Spinal cord (tissue), 9 donors: ENCODE measurements at regions not wholly inside any gene's neighbourhood (a gene's known extent, or its start where the extent isn't known, plus 50 kb on each side); places are given as distances from the start of the nearest gene placed in this dataset.

Experiments
- DNase-seq, 6 donors: peaks; one replicate each; pipeline versions ENCODE4 v3.0.0 to v3.0.0-alpha.2; 2013 to 2015; ENCODE audit warnings: low spot score in 6 of 6, low read depth in 4 of 6
- H3K27ac ChIP-seq: one replicate; pipeline ENCODE4 v1.5.1; 2013; ENCODE audit warnings: low read depth, low read length, control low read depth
- H3K27me3 ChIP-seq: one replicate; pipeline ENCODE4 v1.6.1; 2013; ENCODE audit warnings: low read length; ENCODE audit not compliant: control insufficient read depth, insufficient read depth
- H3K36me3 ChIP-seq: one replicate; pipeline ENCODE4 v1.6.1; 2013; ENCODE audit warnings: low read length; ENCODE audit not compliant: control insufficient read depth, insufficient read depth
- H3K4me1 ChIP-seq: one replicate; pipeline ENCODE4 v1.6.1; 2013; ENCODE audit warnings: low read length; ENCODE audit not compliant: control insufficient read depth, insufficient read depth
- H3K4me3 ChIP-seq: one replicate; pipeline ENCODE4 v1.5.1; 2013; ENCODE audit warnings: low read depth, low read length, control low read depth
- H3K9me3 ChIP-seq: one replicate; pipeline ENCODE4 v1.6.1; 2013; ENCODE audit warnings: low read length; ENCODE audit not compliant: control insufficient read depth, insufficient read depth
- WGBS: methylation state at CpG from one replicate; pipeline ENCODE4 v1.1.5; 2013; ENCODE audit warnings: missing lambda C conversion rate; ENCODE audit not compliant: insufficient coverage; 5-methylcytosine and 5-hydroxymethylcytosine counted together
- donor health status: healthy.

- Histone ChIP-seq H3K4me1 (no peaks in the 10 kb centered on the region), H3K27me3 (no peaks in the 10 kb centered on the region), H3K36me3 (no peaks in the 10 kb centered on the region), H3K27ac (no peak overlapping the region), H3K9me3 (no peaks in the 10 kb centered on the region), H3K4me3 (no peak overlapping the region)
- WGBS: no CpG with 5 or more reads among the region's 5 CpGs
- peak in 2 of 6 donors; percentile 12 to 30 for DNase-seq
Measured at GRCh38 chr1:193462629-193463320, 276.4 kb upstream of the B3GALT2 start.

- no peak for DNase-seq
- H3K27me3 ChIP-seq: no peaks in the 10 kb centered on the region
- no peaks in the 10 kb centered on the region for H3K36me3 ChIP-seq
- no CpG with 5 or more reads among the region's 5 CpGs for WGBS
- H3K27ac ChIP-seq: no peak overlapping the region
- no peaks in the 10 kb centered on the region for H3K4me1 ChIP-seq
- no peaks in the 10 kb centered on the region for H3K9me3 ChIP-seq
- no peak overlapping the region for H3K4me3 ChIP-seq
Measured at GRCh38 chr1:193458628-193459027, 272.2 kb upstream of the B3GALT2 start.

- no peaks in the 10 kb centered on the region for H3K9me3 ChIP-seq
- no peak overlapping the region for H3K27ac ChIP-seq
- no peaks in the 10 kb centered on the region for H3K4me1 ChIP-seq
- H3K27me3 ChIP-seq: no peaks in the 10 kb centered on the region
- DNase-seq: peak in 2 of 6 donors; percentile 23 to 55
- H3K36me3 ChIP-seq: no peaks in the 10 kb centered on the region
- no peak overlapping the region for H3K4me3 ChIP-seq
- WGBS: 72% methylated on average over 8 of the region's 9 CpGs
Measured at GRCh38 chr1:193457676-193458075, 271.3 kb upstream of the B3GALT2 start.

- no peaks in the 10 kb centered on the region for H3K36me3 ChIP-seq
- no CpG with 5 or more reads among the region's 2 CpGs for WGBS
- no peak overlapping the region for H3K4me3 ChIP-seq
- no peaks in the 10 kb centered on the region for H3K9me3 ChIP-seq
- H3K4me1 ChIP-seq: no peaks in the 10 kb centered on the region
- no peaks in the 10 kb centered on the region for H3K27me3 ChIP-seq
- no peak for DNase-seq
- H3K27ac ChIP-seq: no peak overlapping the region
Measured at GRCh38 chr1:193456811-193457280, 270.4 kb upstream of the B3GALT2 start.

GRCh38 chr1:193451606-193452005 is 265.2 kb upstream of the B3GALT2 start:
- no peak overlapping the region for H3K27ac ChIP-seq
- H3K27me3 ChIP-seq: no peaks in the 10 kb centered on the region
- WGBS: no CpG with 5 or more reads among the region's 1 CpG
- no peaks in the 10 kb centered on the region for H3K36me3 ChIP-seq
- no peaks in the 10 kb centered on the region for H3K4me1 ChIP-seq
- no peak overlapping the region for H3K4me3 ChIP-seq
- no peak for DNase-seq
- no peaks in the 10 kb centered on the region for H3K9me3 ChIP-seq

GRCh38 chr1:193451001-193451400 is 264.6 kb upstream of the B3GALT2 start:
- no peaks in the 10 kb centered on the region for H3K27me3 ChIP-seq
- no CpG with 5 or more reads among the region's 1 CpG for WGBS
- no peak overlapping the region for H3K27ac ChIP-seq
- no peaks in the 10 kb centered on the region for H3K9me3 ChIP-seq
- DNase-seq: no peak
- no peaks in the 10 kb centered on the region for H3K4me1 ChIP-seq
- no peak overlapping the region for H3K4me3 ChIP-seq
- H3K36me3 ChIP-seq: no peaks in the 10 kb centered on the region

- Histone ChIP-seq H3K4me3 (no peak overlapping the region), H3K9me3 (no peaks in the 10 kb centered on the region), H3K27me3 (no peaks in the 10 kb centered on the region), H3K4me1 (no peaks in the 10 kb centered on the region), H3K36me3 (no peaks in the 10 kb centered on the region), H3K27ac (no peak overlapping the region)
- no peak for DNase-seq
- 76% methylated on average over 4 of the region's 5 CpGs for WGBS
Measured at GRCh38 chr1:193448682-193449461, 262.5 kb upstream of the B3GALT2 start.

- Histone ChIP-seq H3K9me3 (no peaks in the 10 kb centered on the region), H3K27me3 (no peaks in the 10 kb centered on the region), H3K27ac (no peak overlapping the region), H3K4me1 (no peaks in the 10 kb centered on the region), H3K36me3 (no peaks in the 10 kb centered on the region), H3K4me3 (no peak overlapping the region)
- 83% methylated on average over 1 of the region's 2 CpGs for WGBS
- no peak for DNase-seq
Measured at GRCh38 chr1:193443886-193444285, 257.5 kb upstream of the B3GALT2 start.

GRCh38 chr1:193438771-193439170 is 252.4 kb upstream of the B3GALT2 start:
- Histone ChIP-seq H3K9me3 (peaks cover 1% of the 10 kb centered on the region), H3K27ac (no peak overlapping the region), H3K4me1 (no peaks in the 10 kb centered on the region), H3K36me3 (no peaks in the 10 kb centered on the region), H3K27me3 (no peaks in the 10 kb centered on the region), H3K4me3 (no peak overlapping the region)
- WGBS: no CpG with 5 or more reads among the region's 1 CpG
- no peak for DNase-seq

GRCh38 chr1:193438312-193438711 is 251.9 kb upstream of the B3GALT2 start:
- H3K36me3 ChIP-seq: no peaks in the 10 kb centered on the region
- no peak overlapping the region for H3K27ac ChIP-seq
- H3K4me1 ChIP-seq: no peaks in the 10 kb centered on the region
- no peaks in the 10 kb centered on the region for H3K27me3 ChIP-seq
- no peak for DNase-seq
- 100% methylated on average over 2 of the region's 2 CpGs for WGBS
- peaks cover 1% of the 10 kb centered on the region for H3K9me3 ChIP-seq
- H3K4me3 ChIP-seq: no peak overlapping the region
